ENCODE measurements at regions not wholly inside any gene's neighbourhood (a gene's known extent, or its start where the extent isn't known, plus 50 kb on each side); places are given as distances from the start of the nearest gene placed in this dataset.
A peak's percentile ranks its signal among the peaks of the same experiment; 100 is the strongest.
"Not testable (repeated sequence)": the region's sequence is repeated elsewhere in the genome, so short reads cannot be mapped to it uniquely, and the experiment has no call there.

- peak; percentile 1 for DNase-seq (ENCODE audit: low read depth)
These were observed 1806.1 kb upstream of the PIK3C3 start for GRCh38 chr18:40148960-40149359.

- DNase-seq (ENCODE audit: low read depth): no peak
These were observed 1821.8 kb upstream of the PIK3C3 start for GRCh38 chr18:40133253-40133652.

- DNase-seq (ENCODE audit: low read depth): not testable (repeated sequence)
These were observed 1822.6 kb upstream of the PIK3C3 start for GRCh38 chr18:40132438-40132837.

- DNase-seq (ENCODE audit: low read depth): no peak
These were observed 1830.9 kb upstream of the PIK3C3 start for GRCh38 chr18:40124107-40124506.

DNA sequence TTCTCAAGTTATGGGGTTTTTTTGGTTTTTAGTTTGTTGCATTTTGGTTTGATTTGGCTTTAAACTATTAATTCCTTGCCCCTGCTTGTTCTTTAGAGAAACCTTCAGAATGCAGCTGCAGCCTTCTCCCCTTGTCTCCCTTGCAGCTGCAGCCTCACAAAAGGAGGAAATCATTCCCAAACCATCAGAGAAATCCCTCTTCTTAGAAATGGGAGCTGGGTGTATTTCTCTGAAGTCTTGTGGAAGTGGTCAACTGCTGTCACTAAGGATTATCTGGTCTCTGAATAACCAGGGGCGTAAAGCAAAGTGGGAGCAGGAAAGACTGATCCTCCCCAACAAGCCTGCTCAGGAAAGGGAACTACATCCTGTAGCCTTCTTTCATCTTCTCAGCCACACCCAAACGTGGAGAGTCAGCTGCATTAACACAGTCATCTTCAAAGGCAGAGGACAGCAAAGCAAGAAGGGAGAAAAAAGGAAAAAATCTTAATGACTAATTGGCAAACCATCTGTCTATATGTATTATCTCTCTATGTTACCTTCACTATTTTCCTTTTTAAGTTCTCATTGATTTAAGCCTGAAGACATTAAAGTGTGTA, 1834.1 kb upstream of the PIK3C3 start:
- no peak for DNase-seq (ENCODE audit: low read depth)

DNA sequence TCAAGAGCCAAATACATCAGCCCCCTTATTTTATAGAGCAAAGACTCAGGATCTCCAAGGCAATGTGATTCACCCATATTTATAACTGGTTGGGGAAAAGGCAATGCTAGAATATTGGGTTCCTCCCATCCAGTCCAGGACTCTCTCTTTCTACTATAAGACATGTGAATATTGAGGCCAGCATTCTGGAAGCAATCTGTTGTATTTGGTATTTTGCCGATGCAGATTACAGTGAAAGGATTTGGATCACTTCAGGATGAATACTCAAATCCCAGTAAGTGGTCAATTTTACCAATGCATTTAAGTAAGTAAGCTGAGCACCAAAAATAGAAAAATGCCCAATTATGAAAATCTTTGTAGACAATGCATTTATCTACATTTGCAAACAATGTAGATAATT, 1834.7 kb upstream of the PIK3C3 start:
- no peak for DNase-seq (ENCODE audit: low read depth)

GRCh38 chr18:40119581-40119980, 1835.5 kb upstream of the PIK3C3 start:
- not testable (repeated sequence) for DNase-seq (ENCODE audit: low read depth)

DNA sequence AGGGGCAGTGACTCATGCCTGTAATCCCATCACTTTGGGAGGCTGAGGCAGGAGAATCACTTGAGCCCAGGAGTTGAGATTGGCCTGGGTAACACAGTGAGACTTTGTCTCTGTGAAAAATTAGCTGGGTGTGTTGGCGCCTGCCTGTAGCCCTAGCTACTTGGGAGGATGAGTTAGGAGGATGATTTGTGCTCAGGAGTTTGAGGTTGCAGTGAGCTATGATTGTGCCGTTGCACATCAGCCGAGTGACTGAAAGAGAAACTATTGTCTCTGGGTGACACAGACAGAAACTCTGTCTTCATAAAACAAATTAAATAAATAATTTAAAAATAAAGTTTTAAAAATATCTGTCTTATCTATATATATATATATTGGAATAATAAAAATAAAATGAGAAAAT, 1844.6 kb upstream of the PIK3C3 start:
- no peak for DNase-seq (ENCODE audit: low read depth)

- no peak for DNase-seq (ENCODE audit: low read depth)
These were observed 1845.6 kb upstream of the PIK3C3 start for GRCh38 chr18:40109252-40110049.

DNA sequence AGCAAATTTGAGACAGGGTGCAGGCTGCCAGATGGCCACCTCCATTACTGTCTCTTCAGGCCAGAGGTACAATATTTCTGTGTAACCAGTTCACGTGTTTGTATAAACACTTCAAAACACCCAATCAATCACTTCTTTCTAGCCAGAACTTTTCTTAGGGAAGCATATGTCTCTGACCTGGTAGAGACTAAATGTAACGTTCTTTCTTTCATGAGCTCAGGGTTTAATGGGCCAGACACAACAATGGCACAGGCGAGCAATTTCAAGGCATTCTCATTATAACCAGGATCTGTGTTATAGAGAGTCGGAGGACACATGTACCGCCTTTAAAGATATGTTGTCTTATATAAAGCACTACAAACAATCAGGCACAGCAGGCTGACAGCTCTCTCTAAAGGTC, 1846.4 kb upstream of the PIK3C3 start:
- no peak for DNase-seq (ENCODE audit: low read depth)

GRCh38 chr18:40102903-40103302, 1852.1 kb upstream of the PIK3C3 start:
- no peak for DNase-seq (ENCODE audit: low read depth)

DNA sequence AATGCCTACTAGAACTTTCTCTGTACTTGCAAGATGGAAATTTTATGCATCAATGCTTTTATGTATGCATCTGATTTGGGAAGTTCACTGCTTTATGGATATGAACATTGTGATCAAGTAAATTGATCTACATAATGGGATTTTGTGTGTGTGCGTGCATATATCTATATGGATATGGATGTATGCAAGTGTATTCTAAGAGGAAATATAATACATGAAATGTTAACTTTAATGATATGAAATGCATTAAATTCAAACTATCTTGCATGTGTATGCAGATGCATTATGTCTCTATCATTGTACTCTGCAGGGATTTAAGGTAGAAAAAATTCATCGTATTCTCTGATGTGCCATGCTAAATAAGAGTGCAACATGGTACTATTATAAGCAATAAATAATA, 1855.4 kb upstream of the PIK3C3 start:
- no peak for DNase-seq (ENCODE audit: low read depth)

- no peak for DNase-seq (ENCODE audit: low read depth)
These were observed 1858.4 kb upstream of the PIK3C3 start for GRCh38 chr18:40096675-40097074.

DNA sequence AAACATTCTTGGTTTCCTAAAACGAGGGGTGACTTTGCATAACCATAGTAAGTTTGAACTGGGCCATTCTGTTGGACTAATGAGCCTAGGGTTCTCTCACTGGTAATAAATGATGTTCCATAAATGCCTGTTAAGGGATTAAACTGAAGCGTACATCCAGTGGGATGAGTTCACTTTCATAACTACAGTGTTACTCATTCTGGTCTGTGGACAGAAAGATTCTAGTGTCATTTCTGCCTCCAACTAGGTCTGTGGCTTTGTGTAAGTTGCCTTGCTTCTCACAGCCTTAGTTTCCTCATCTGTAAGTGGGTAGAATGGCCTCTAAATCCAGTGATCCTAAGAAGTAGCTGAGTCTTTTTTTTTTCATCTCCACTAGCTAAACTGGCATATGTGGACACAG, 1860.6 kb upstream of the PIK3C3 start:
- no peak for DNase-seq (ENCODE audit: low read depth)

GRCh38 chr18:40088130-40088529, 1866.9 kb upstream of the PIK3C3 start:
- DNase-seq (ENCODE audit: low read depth): no peak

GRCh38 chr18:40079786-40080185, 1875.2 kb upstream of the PIK3C3 start:
- DNase-seq (ENCODE audit: low read depth): no peak

DNA sequence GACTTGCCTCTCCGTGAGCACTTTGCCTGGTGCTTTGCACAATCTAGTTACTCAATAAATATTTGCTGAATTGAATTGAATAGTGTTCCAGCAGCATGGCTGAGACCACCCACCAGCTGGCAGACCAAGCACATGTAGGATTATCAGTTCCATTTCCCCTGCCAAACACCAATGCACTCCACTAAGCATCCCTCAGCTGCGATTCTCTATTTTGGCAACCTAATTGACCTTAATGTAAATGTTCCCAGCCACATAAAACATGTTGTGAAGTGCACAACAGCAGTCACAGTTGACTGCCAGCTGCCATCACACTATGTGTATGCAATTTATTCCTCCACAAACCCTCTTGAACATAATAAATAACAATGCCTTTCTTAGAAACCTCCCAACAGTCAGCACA, 1879.4 kb upstream of the PIK3C3 start:
- no peak for DNase-seq (ENCODE audit: low read depth)

- DNase-seq (ENCODE audit: low read depth): no peak
These were observed 1882.3 kb upstream of the PIK3C3 start for GRCh38 chr18:40072761-40073160.

- no peak for DNase-seq (ENCODE audit: low read depth)
These were observed 1888.7 kb upstream of the PIK3C3 start for GRCh38 chr18:40066368-40066767.

DNA sequence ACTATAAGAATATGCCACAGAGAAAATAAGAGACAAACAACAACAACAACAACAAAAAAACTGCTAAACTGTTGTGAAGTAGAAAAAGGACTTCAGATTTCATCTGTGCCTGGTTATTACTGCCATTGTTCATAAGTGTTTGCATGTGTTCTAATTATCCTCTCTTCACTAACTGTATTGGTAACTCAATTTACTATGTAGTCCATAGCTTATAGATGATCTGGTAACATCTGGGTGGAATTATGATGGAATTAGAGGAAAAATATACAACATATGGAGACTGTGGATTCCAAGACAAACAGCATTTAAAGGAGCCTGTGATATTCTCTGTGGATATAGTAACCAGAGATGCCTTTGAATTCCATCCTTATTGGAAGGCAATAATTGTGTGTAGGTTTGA, 1891.5 kb upstream of the PIK3C3 start:
- DNase-seq (ENCODE audit: low read depth): no peak

GRCh38 chr18:40061086-40061485, 1893.9 kb upstream of the PIK3C3 start:
- no peak for DNase-seq (ENCODE audit: low read depth)

DNA sequence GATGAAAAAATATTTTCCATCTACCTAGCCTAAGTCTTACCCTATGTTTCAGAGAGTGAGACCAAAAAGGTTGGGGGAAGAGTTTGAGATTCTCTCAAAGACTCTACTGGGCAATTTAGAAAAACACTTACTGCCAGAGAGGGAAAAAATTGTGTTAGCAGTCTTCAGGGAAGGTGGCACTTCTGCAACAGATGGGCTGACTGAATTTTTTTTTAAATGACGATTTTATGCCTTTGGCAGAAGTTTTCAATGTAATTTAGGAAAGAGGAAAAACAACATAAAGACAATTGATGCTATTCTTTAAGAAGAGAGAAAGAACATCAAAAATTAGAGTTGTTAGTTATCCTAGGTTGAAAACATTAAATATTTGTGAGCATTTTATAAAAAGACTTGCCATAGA, 1894.5 kb upstream of the PIK3C3 start:
- no peak for DNase-seq (ENCODE audit: low read depth)

DNA sequence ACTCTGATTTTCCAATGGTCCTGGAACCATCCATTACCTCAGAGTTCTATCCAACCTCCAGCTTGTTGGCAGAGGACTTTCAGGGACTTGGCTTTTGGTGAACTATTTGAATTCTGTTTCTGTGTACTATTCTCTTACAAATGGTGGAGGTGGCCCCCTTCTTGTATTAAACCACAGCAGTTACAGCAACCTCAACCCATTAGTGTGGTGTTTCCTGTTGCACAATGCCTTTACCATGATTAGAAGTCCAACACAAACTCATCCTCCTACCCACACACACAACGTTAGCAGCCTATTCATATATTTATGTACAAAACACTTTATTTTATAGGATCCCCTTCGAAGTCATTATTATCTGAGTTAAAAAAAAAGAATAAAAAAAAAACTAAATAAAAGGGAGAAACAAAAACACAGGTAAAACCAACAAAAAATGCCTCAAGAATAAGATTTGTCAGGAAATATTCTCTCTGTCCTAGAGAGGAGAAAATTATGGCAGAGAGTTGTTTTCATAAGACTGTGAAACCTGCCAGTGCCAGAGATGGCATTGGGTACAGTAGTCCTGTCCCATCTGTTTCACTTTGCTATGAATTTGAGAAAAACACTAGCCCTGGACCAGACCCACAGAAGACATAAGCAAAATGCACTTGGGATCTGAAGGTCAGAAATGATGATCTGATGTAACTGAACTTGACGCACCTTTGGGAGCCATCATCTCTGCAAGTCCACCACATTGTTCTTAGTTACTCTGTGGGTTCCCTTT, 1896.0 kb upstream of the PIK3C3 start:
- DNase-seq (ENCODE audit: low read depth): no peak

Measured in fibroblast of gingiva (primary cell).